SK-N-SH treated with all-trans-retinoic acid at 6 μM for 48 hours (cell line): ENCODE measurements at regions not wholly inside any gene's neighbourhood (a gene's known extent, or its start where the extent isn't known, plus 50 kb on each side); places are given as distances from the start of the nearest gene placed in this dataset.

ENCODE experiments used
- ATAC-seq: fragments of 200-7000 bp; cut with Tn5 transposase; 3 replicates; pipeline ENCODE4 v1.9.1; 2020; ENCODE audit warnings: mild to moderate bottlenecking, moderate library complexity
- BACH2 ChIP-seq: fragments of 250-450 bp; sonication (Bioruptor Pico); IDR thresholded peaks from 2 replicates; pipeline ENCODE4 v1.9.0; 2021; ENCODE audit warnings: mild to moderate bottlenecking, borderline replicate concordance
- CREB5 ChIP-seq: fragments of 250-450 bp; sonication (Bioruptor Pico); IDR thresholded peaks from 2 replicates; pipeline ENCODE4 v1.5.1; 2020; ENCODE audit warnings: low read depth, mild to moderate bottlenecking, moderate library complexity
- CSDC2 ChIP-seq: fragments of 250-450 bp; sonication (Bioruptor Pico); IDR thresholded peaks from 2 replicates; pipeline ENCODE4 v1.5.0; 2020; ENCODE audit warnings: mild to moderate bottlenecking, moderate library complexity
- CSRNP3 ChIP-seq: fragments of 250-450 bp; sonication (Bioruptor Pico); IDR thresholded peaks from 2 replicates; pipeline ENCODE4 v1.5.1; 2021; ENCODE audit warnings: mild to moderate bottlenecking, moderate library complexity
- ESRRG ChIP-seq: fragments of 250-450 bp; sonication (Bioruptor Pico); IDR thresholded peaks from 2 replicates; pipeline ENCODE4 v1.6.1; 2021; ENCODE audit warnings: mild to moderate bottlenecking
- GLIS3 ChIP-seq: fragments of 250-450 bp; sonication (Bioruptor Pico); IDR thresholded peaks from 2 replicates; pipeline ENCODE4 v1.5.0; 2020; ENCODE audit warnings: mild to moderate bottlenecking, moderate library complexity
- ISL1 ChIP-seq: fragments of 250-450 bp; sonication (Bioruptor Pico); IDR thresholded peaks from 2 replicates; pipeline ENCODE4 v2.1.2; 2022; ENCODE audit warnings: mild to moderate bottlenecking, moderate library complexity
- OSR1 ChIP-seq: fragments of 250-450 bp; sonication (Bioruptor Pico); IDR thresholded peaks from 2 replicates; pipeline ENCODE4 v1.8.0; 2022; ENCODE audit warnings: moderate library complexity, mild to moderate bottlenecking, inconsistent platforms
- PATZ1 ChIP-seq: fragments of 250-450 bp; sonication (Bioruptor Pico); IDR thresholded peaks from 2 replicates; pipeline ENCODE4 v1.8.0; 2020; ENCODE audit warnings: mild to moderate bottlenecking, moderate library complexity, borderline replicate concordance
- POU6F1 ChIP-seq: fragments of 250-450 bp; sonication (Bioruptor Pico); IDR thresholded peaks from 2 replicates; pipeline ENCODE4 v1.8.0; 2021; ENCODE audit warnings: low read depth, mild to moderate bottlenecking, moderate library complexity, borderline replicate concordance
- PPARA ChIP-seq: fragments of 250-450 bp; sonication (Bioruptor Pico); IDR thresholded peaks from 2 replicates; pipeline ENCODE4 v1.5.0; 2020; ENCODE audit warnings: mild to moderate bottlenecking, borderline replicate concordance
- RARB ChIP-seq: fragments of 250-450 bp; sonication (Bioruptor Pico); IDR thresholded peaks from 2 replicates; pipeline ENCODE4 v1.8.0; 2021; ENCODE audit warnings: mild to moderate bottlenecking, moderate library complexity
- SNAI2 ChIP-seq: fragments of 250-450 bp; sonication (Bioruptor Pico); IDR thresholded peaks from 2 replicates; pipeline ENCODE4 v1.5.0; 2020; ENCODE audit warnings: mild to moderate bottlenecking, moderate library complexity
- TCF4 ChIP-seq: fragments of 250-450 bp; sonication (Bioruptor Pico); IDR thresholded peaks from 2 replicates; pipeline ENCODE4 v1.8.0; 2021; ENCODE audit warnings: mild to moderate bottlenecking, moderate library complexity, borderline replicate concordance
- TOX ChIP-seq: fragments of 250-450 bp; sonication (Bioruptor Pico); IDR thresholded peaks from 2 replicates; pipeline ENCODE4 v1.8.0; 2021; ENCODE audit warnings: mild to moderate bottlenecking, moderate library complexity, borderline replicate concordance
- TSHZ2 ChIP-seq: fragments of 250-450 bp; sonication (Bioruptor Pico); IDR thresholded peaks from 2 replicates; pipeline ENCODE4 v1.5.0; 2020; ENCODE audit warnings: mild to moderate bottlenecking, moderate library complexity
- ZC3H10 ChIP-seq: fragments of 250-450 bp; sonication (Bioruptor Pico); IDR thresholded peaks from 2 replicates; pipeline ENCODE4 v1.5.1; 2021; ENCODE audit warnings: mild to moderate bottlenecking, moderate library complexity
- ZFP3 ChIP-seq: fragments of 250-450 bp; sonication (Bioruptor Pico); IDR thresholded peaks from 2 replicates; pipeline ENCODE4 v1.5.0; 2020; ENCODE audit warnings: mild to moderate bottlenecking, moderate library complexity
- ZNF565 ChIP-seq: fragments of 450-650 bp; formaldehyde crosslinking; conservative IDR thresholded peaks from 2 replicates; pipeline ENCODE4 v1.5.0; 2020; ENCODE audit warnings: low read depth, mild to moderate bottlenecking, moderate library complexity
- ZNF70 ChIP-seq: fragments of 450-650 bp; formaldehyde crosslinking; IDR thresholded peaks from 2 replicates; pipeline ENCODE4 v1.5.0; 2020; ENCODE audit warnings: mild to moderate bottlenecking, moderate library complexity
- ZNF8 ChIP-seq: fragments of 450-650 bp; formaldehyde crosslinking; IDR thresholded peaks from 2 replicates; pipeline ENCODE4 v1.5.0; 2020; ENCODE audit warnings: mild to moderate bottlenecking, moderate library complexity

- TF ChIP-seq ZNF565 (CRISPR knock-in tag): no peak
- TF ChIP-seq TCF4: no peak
- TF ChIP-seq ZNF70 (CRISPR knock-in tag): no peak
- TF ChIP-seq PPARA (CRISPR knock-in tag): no peak
- no peak for TF ChIP-seq POU6F1
- no peak for TF ChIP-seq TOX
- no peak for TF ChIP-seq GLIS3 (CRISPR knock-in tag)
- TF ChIP-seq ISL1 (CRISPR knock-in tag): no peak
- no peak for TF ChIP-seq PATZ1 (CRISPR knock-in tag)
- TF ChIP-seq CSRNP3 (CRISPR knock-in tag): no peak
- TF ChIP-seq RARB (CRISPR knock-in tag): no peak
- TF ChIP-seq ESRRG (CRISPR knock-in tag): no peak
- no peak for TF ChIP-seq ZC3H10 (CRISPR knock-in tag)
- no peak for TF ChIP-seq TSHZ2 (CRISPR knock-in tag)
- TF ChIP-seq CSDC2 (CRISPR knock-in tag): no peak
- no peak for TF ChIP-seq ZFP3 (CRISPR knock-in tag)
- TF ChIP-seq ZNF8 (CRISPR knock-in tag): no peak
- TF ChIP-seq BACH2 (CRISPR knock-in tag): no peak
- no peak for TF ChIP-seq CREB5 (CRISPR knock-in tag)
- TF ChIP-seq, all 23 proteins: peak for 0
- ATAC-seq: no peak
These were observed 202.6 kb downstream of the AASDHPPT start for GRCh38 chr11:106280036-106280435.

- peak; percentile 88 for ATAC-seq
- TF ChIP-seq ZNF8 (CRISPR knock-in tag): no peak
- peak; percentile 27 for TF ChIP-seq ISL1 (CRISPR knock-in tag)
- TF ChIP-seq CSDC2 (CRISPR knock-in tag): 0 out of 2 replicates have a peak, but pooled peaks have one; percentile 54
These were observed 204.2 kb downstream of the AASDHPPT start for GRCh38 chr11:106281455-106282173.

- ATAC-seq: peak; percentile 22; the same call in 2 of the 3 replicates
- no peak for TF ChIP-seq SNAI2
- no peak for TF ChIP-seq ZNF565 (CRISPR knock-in tag)
- no peak for TF ChIP-seq CREB5 (CRISPR knock-in tag)
- no peak for TF ChIP-seq GLIS3 (CRISPR knock-in tag)
- TF ChIP-seq TOX: no peak
- no peak for TF ChIP-seq ZC3H10 (CRISPR knock-in tag)
- TF ChIP-seq ESRRG (CRISPR knock-in tag): no peak
- no peak for TF ChIP-seq OSR1 (CRISPR knock-in tag)
These were observed 209.5 kb downstream of the AASDHPPT start for GRCh38 chr11:106286881-106287504.
